ENCODE measurements at regions not wholly inside any gene's neighbourhood (a gene's known extent, or its start where the extent isn't known, plus 50 kb on each side); places are given as distances from the start of the nearest gene placed in this dataset.

GRCh38 chr6:166687070-166687878 is 60.2 kb upstream of the RPS6KA2 start:
- Histone ChIP-seq H3K4me3 (no peak overlapping the region), H3K36me3 (replicated peaks) (no peaks in the 10 kb centered on the region), H3K27me3 (ENCODE audit: low read depth) (no peaks in the 10 kb centered on the region), H3K9me3 (no peaks in the 10 kb centered on the region), H3K4me1 (no peaks in the 10 kb centered on the region)
- in situ Hi-C loops (cut with MboI; ENCODE audit: low sequenced_read_pairs) = no loop called here
- no peak for DNase-seq (ENCODE audit: low spot score in 2 of 2)

- Histone ChIP-seq H3K27me3 (ENCODE audit: low read depth) (no peaks in the 10 kb centered on the region), H3K4me3 (no peak overlapping the region), H3K4me1 (no peaks in the 10 kb centered on the region), H3K36me3 (replicated peaks) (no peaks in the 10 kb centered on the region), H3K9me3 (no peaks in the 10 kb centered on the region)
- in situ Hi-C loops (cut with MboI; ENCODE audit: low sequenced_read_pairs) = no loop called here
- DNase-seq (ENCODE audit: low spot score in 2 of 2) = no peak
Measured at GRCh38 chr6:166686317-166686716, 59.3 kb upstream of the RPS6KA2 start.

- H3K36me3 ChIP-seq (replicated peaks) = no peaks in the 10 kb centered on the region
- no peaks in the 10 kb centered on the region for H3K27me3 ChIP-seq (ENCODE audit: low read depth)
- H3K4me3 ChIP-seq = no peak overlapping the region
- in situ Hi-C loops (cut with MboI; ENCODE audit: low sequenced_read_pairs) = no loop called here
- H3K9me3 ChIP-seq = no peaks in the 10 kb centered on the region
- no peak for DNase-seq (ENCODE audit: low spot score in 2 of 2)
- no peaks in the 10 kb centered on the region for H3K4me1 ChIP-seq
Measured at GRCh38 chr6:166684866-166685265, 57.8 kb upstream of the RPS6KA2 start.

GRCh38 chr6:166684170-166684569 is 57.1 kb upstream of the RPS6KA2 start:
- Histone ChIP-seq H3K4me3 (no peak overlapping the region), H3K36me3 (replicated peaks) (no peaks in the 10 kb centered on the region), H3K9me3 (no peaks in the 10 kb centered on the region), H3K4me1 (no peaks in the 10 kb centered on the region), H3K27me3 (ENCODE audit: low read depth) (no peaks in the 10 kb centered on the region)
- in situ Hi-C loops (cut with MboI; ENCODE audit: low sequenced_read_pairs) = no loop called here
- DNase-seq (ENCODE audit: low spot score in 2 of 2) = no peak

GRCh38 chr6:166683477-166683876 is 56.4 kb upstream of the RPS6KA2 start:
- in situ Hi-C loops (cut with MboI; ENCODE audit: low sequenced_read_pairs) = no loop called here
- DNase-seq (ENCODE audit: low spot score in 2 of 2) = no peak
- Histone ChIP-seq H3K27me3 (ENCODE audit: low read depth) (no peaks in the 10 kb centered on the region), H3K9me3 (no peaks in the 10 kb centered on the region), H3K4me3 (no peak overlapping the region), H3K4me1 (no peaks in the 10 kb centered on the region), H3K36me3 (replicated peaks) (no peaks in the 10 kb centered on the region)

GRCh38 chr6:166679566-166679965 is 52.5 kb upstream of the RPS6KA2 start:
- H3K36me3 ChIP-seq (replicated peaks) = no peaks in the 10 kb centered on the region
- in situ Hi-C loops (cut with MboI; ENCODE audit: low sequenced_read_pairs) = no loop called here
- no peaks in the 10 kb centered on the region for H3K9me3 ChIP-seq
- H3K4me1 ChIP-seq = no peaks in the 10 kb centered on the region
- no peak for DNase-seq (ENCODE audit: low spot score in 2 of 2)
- no peak overlapping the region for H3K4me3 ChIP-seq
- no peaks in the 10 kb centered on the region for H3K27me3 ChIP-seq (ENCODE audit: low read depth)

GRCh38 chr6:166678426-166678825 is 51.4 kb upstream of the RPS6KA2 start:
- Histone ChIP-seq H3K4me3 (no peak overlapping the region), H3K27me3 (ENCODE audit: low read depth) (no peaks in the 10 kb centered on the region), H3K36me3 (replicated peaks) (no peaks in the 10 kb centered on the region), H3K4me1 (no peaks in the 10 kb centered on the region), H3K9me3 (no peaks in the 10 kb centered on the region)
- DNase-seq (ENCODE audit: low spot score in 2 of 2) = no peak
- in situ Hi-C loops (cut with MboI; ENCODE audit: low sequenced_read_pairs) = no loop called here

- no peak overlapping the region for H3K4me3 ChIP-seq
- no peaks in the 10 kb centered on the region for H3K27me3 ChIP-seq (ENCODE audit: low read depth)
- H3K4me1 ChIP-seq = no peaks in the 10 kb centered on the region
- H3K36me3 ChIP-seq (replicated peaks) = no peaks in the 10 kb centered on the region
- DNase-seq (ENCODE audit: low spot score in 2 of 2) = no peak
- H3K9me3 ChIP-seq = no peaks in the 10 kb centered on the region
- in situ Hi-C loops (cut with MboI; ENCODE audit: low sequenced_read_pairs) = no loop called here
Measured at GRCh38 chr6:166677941-166678340, 50.9 kb upstream of the RPS6KA2 start.
